ENCODE measurements at regions not wholly inside any gene's neighbourhood (a gene's known extent, or its start where the extent isn't known, plus 50 kb on each side); places are given as distances from the start of the nearest gene placed in this dataset.
"Not testable (repeated sequence)": the region's sequence is repeated elsewhere in the genome, so short reads cannot be mapped to it uniquely, and the experiment has no call there.

DNA sequence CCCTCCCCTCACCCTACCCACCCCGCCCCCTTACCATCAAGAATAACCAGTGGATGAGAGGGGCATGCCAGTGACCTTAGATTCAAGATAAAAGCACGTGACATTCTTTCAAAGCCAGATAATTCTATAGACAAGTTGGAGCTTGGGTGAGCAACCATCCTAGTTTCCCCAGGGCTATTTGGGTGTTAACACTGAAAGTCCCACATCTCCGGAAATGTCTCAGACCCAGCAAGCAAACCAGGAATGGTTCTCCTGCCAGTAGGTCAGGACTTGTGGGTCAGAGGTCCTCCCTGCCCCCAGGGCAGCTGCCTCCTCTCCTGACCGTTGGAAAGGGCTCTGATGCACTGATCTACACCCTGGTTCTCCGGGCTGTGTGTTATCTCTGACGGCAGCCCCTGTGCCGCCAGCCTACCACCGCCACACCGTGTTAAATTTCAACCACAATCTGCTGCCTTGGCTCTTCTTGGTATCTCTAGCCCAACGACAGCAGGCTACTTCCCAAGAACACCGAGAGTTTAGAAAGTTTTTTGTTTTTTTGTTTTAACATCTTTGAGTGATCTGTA, 287.0 kb downstream of the BCL2L11 start:
- not testable (repeated sequence) for DNase-seq

DNA sequence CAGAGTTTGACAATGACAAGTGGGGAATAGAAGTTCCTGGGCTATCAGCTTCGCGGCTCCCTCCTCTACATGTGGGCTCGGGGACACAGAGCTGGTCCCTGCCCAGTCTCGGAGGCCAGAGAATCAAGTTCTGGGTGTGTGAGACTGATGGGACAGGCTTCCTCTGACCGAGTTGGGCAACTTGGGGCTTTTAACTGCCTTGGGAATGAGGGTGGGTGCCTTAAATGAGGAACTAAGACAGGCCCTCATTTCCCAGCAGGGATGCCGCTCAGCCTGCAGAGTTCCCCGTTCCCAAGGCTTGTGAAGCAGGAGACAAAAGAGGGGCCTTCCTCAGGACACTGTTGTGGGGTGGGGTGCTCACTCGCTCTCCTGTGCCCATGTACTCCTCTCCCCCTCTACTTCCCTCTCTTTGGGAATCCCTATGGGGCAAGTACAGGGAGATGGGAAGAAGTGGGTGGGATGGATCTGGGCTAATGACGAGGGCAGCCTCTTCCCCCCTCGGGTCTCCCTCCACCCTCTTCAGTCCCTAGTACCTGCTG, 290.2 kb downstream of the BCL2L11 start:
- DNase-seq: not testable (repeated sequence)

DNA sequence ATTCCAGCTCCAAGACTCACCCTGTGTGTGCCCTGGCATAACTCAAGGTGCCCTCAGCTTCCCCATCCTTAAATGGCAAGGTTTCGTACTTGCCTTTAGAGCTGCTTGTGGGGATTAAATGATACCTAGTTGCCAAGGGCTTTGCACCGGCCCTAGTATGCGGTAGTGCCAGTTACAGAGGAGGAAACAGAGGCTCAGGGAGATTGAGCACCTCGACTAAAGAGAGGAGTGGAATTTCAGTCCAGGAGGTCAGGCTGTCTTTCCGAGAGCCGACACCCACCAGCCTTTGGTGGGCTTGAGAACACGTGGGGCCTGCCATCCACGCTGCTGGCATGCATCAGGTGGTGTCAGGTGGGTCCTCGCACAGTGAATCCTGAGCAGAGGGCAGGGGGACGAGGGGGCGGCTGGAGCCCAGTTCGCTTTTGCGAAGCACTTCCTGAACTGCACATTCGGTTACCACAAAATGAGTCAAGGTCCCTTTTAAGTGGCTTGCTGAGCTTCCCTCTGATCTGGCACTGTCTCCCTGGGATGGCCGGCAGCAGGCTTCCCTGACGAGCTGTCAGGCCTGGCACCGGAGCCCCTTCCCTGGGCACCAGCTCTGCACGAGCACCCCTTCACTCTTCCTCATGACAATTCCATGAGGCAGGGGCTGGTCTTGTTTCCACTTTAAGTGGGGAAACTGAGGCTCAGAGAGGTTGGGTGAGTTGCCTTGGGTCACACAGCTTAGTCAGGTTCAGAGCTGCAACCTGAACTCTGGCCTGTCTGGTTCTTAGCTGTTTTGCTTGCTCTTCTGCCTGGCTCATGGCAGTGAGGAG, 291.4 kb downstream of the BCL2L11 start:
- not testable (repeated sequence) for DNase-seq

DNA sequence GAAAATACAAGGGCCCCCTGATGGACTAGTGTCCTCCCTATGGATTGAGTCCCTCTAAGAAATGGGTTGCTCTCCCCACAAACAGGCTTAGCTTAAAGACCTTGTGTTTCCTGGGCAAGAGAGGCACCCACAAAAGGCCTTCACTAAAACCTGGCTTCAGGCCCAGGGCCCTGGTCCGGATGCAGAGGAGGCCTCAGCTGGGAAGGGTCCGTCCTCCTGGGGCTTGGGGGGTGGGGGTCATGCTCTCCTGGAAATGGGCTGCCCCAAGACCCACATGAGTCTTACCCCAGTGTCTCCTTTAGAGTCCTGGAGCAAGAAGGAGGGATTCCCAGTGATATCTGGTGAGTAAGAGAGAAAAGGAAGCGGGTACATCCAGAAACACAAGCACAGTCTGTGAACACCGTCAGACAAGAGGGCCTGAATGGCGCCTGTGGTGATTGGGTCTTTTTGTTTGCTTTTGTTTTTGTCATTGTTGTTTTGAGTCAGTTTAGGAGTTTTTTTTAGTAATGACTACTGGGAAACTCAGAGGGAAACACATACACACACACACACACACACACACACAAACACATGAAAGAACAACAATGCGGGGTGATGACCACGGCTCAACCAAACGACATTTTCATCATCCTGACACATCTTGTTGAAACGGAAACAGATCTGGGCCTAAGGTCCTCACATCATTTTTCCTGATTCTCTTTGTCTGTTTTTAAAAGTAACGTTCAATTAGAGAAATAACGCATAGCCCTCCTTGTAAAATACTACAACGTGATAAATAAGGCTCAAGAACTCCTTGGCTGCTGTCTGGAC, 292.3 kb downstream of the BCL2L11 start:
- not testable (repeated sequence) for DNase-seq

DNA sequence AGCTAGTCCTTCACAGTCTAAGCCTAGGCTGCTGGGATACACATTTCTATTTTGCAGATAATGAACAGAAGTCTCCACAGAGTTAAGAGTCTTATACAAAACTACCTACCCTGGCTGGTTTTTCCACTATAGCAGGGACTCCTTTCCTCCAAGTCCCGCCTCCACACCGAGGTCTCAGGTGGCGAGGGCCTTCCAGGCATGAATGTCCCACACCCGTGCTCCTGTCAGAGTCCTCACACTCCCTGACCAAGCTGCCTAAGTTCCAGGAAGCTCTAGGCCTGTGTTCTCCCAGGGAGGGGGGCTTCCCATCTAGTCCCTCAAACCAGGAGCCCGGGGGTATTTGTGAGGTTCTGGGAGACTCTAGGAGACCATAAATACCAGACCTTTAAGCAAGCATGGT, 293.2 kb downstream of the BCL2L11 start:
- not testable (repeated sequence) for DNase-seq

DNA sequence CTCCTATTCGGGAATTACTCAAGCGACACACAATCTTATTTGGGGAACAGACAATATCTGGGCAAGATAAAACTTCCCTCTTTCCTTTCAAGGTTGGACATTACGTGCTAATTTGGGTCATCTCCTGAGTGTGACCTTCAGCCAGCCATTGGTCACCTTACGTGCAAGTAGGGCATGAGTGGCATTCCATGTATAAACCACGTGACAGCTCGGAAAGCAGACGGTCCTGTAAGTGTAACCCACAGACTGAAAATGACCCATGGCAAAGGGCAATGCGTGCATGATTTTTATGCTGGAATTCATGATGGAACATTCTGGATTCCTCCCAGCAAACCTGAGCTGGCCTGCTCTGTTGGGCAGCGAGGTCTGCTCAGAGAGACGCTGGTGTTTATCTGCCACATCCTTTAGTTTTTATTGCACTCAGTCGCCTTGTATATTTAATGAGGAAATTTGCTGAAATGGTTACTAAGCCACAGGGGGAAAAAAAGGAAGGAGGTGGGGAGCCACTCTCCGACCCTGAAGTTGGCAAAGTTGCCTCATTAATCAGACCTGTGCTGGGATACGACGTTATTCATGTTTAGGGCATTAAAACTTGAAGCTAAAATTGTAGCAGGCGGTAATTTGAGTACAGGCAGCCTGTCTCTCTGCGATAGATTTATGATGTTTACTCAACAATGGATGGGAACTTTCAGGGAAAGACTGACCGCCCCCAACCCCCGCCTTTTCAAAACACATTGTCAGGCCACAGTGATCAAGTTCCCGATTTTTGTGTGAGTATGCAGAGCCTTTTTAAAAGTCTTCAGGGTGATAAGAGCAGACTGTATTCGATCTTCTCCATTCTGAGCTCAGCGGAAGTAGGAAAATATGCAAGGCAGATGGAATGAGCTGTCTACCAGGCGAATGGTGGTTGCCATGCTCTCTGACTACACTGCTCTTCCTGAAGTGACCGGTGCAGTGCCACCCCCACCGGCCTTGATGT, 295.3 kb downstream of the BCL2L11 start:
- not testable (repeated sequence) for DNase-seq

DNA sequence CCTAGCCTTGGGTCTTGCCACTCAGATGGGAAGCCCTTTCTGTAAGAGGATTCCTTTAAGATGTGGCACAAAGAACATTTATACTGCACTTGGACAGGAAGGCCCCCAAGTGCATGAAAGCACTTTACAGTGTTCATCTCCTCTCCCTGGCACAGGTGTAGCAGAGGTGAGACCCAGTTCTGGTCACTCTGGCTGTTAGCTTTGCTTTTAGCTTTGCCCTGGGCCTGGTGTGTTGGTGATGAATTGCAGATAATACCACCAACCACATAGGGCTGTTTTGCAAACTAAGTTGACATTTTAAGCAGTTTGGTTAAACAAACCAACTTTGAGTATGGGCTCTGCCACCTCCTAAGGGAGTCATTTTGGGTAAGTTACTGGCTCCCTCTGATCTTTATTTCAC, 296.3 kb downstream of the BCL2L11 start:
- not testable (repeated sequence) for DNase-seq

DNA sequence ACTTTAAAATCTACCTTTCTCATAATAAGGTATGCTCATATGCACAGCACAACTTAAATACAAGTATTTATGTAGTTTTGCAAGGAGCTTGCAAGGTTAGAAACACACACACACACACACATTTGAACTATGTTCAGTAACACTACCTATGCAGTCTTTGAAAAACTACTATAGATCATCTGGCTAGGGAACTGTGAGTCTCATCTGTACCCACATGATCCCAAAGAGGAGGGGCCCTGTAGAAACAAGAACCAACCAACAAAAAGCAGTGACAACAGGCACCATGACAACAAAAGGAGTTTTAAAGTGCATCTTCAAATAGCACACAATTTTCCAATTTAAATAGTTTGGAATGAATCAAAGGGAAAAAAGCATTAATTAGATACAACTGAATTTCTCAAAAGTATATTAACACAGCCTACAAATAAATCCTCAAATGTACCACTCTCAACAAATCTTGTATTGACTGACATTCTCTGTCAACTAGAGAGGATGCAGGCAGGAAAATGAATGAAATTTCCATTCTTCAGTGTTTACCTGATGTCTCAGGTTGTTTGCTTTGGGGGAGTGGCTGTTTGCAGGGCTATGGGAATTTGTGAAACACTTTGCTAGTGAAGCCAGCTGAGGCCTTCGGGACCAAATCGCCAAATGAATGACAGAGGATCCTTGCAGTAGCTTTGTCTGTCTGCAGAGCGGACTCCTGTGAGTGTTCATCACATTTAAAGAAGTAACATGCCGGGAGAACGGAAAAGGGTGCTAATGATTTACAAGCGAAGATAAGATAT, 297.6 kb downstream of the BCL2L11 start:
- not testable (repeated sequence) for DNase-seq

DNA sequence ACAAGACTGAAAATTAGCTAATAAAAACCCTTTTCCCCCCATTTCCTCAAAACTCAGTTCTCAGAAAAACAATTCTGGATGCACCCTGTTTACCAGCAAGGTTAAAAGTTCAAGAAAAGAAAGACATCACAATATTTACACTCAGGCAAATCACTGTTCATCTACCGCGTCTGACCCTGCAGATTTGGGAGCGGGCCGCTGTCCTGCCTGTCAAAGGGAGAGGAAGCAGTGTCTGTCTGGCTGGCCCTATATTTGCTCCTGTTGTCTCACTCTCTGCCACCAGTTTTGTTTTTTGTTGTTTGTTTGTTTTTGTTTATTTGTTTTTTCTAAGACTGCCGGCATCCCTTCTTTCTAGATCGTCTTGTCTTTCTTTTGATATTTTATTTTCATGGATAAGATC, 299.4 kb downstream of the BCL2L11 start:
- not testable (repeated sequence) for DNase-seq

DNA sequence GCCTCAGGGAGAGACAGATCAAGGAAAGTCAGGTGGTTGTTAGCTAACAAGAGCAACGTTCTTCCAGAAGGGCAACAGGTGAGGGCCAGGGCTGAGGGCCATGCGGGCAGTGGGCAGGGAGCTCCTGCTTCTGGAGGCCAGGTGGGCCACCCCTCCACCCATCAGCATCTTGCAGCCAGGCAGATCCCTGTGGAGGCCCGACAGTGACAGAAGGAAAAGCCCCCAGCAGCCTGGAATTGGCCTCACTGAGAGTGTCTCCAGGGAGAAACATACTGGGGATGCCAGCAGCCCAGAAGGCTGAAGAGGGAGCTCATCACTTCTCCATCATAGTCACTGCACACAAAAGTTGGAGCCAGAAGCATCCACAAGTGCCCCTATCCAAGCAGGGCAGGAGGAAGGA, 300.1 kb downstream of the BCL2L11 start:
- DNase-seq: not testable (repeated sequence)

DNA sequence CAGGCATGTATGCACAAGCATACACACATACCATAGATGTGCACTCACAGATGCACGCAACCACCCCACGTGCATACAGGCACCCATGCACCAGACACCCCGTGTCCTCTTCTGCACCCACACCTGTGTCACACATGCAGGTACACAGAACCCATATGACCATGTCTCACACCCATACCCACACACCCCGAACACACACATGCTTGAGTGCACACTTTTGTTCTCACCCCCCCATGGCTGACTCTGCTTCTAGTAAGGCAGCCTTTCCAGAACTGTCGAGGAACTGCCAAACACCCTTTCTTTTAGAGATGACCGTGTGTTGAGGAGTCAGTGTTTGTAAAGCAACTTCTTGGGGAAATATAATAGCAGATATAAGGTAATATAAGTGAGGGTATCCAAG, 301.2 kb downstream of the BCL2L11 start:
- not testable (repeated sequence) for DNase-seq

DNA sequence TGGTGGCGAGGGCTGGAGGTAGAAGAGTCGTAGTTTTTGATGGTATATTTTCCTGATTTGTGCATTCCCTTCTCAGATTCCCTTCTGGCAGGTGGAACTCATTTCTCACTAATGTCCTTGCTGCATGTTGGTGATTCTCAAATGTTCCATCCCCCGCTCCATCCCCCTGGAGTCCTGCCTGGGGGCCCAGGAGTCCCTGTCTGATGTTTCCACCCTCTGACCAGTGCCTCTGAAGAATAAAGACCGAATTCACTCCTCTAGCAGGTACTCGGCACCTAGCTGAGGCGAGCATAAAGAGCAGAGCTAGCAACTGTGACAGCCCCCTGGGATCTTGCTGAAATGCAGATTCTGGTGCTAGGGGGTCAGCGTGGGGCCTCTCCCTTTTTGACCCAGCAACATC, 301.8 kb downstream of the BCL2L11 start:
- not testable (repeated sequence) for DNase-seq

DNA sequence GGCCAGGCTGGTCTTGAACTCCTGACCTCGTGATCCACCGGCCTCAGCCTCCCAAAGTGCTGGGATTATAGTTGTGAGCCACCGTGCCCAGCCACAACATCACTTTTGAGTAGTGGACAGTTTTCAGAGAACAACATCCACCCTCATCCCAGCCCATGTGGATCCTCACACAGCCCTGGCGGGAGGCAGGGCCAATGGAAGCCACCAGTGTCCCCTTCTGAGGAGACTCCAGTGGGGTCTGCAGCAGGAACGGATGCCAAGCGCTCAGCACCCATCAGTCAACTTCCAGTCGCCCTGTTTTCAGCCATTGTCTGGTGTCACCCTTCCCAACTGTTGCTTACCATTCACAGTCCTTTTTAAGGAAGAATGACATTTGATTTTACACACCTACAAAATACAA, 302.5 kb downstream of the BCL2L11 start:
- not testable (repeated sequence) for DNase-seq

DNA sequence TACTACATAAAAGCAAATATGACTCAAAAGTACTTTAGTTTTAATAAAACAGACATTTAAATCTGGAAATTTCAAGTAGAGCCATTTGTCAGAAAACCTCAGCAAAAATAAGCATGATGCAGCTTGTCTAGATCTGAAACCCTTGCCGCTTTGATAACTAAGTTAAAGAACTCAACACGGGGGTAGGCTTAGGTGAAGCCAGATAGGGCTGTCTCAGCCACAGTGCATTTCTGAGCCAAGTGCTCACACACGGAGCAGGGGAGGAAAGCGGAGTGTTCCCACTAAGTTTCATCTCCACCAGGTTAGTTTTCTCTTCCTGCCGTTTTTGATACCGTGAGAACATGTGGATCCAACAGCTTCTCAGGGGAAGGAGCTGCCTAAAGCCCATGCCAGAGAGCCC, 303.5 kb downstream of the BCL2L11 start:
- DNase-seq: not testable (repeated sequence)

DNA sequence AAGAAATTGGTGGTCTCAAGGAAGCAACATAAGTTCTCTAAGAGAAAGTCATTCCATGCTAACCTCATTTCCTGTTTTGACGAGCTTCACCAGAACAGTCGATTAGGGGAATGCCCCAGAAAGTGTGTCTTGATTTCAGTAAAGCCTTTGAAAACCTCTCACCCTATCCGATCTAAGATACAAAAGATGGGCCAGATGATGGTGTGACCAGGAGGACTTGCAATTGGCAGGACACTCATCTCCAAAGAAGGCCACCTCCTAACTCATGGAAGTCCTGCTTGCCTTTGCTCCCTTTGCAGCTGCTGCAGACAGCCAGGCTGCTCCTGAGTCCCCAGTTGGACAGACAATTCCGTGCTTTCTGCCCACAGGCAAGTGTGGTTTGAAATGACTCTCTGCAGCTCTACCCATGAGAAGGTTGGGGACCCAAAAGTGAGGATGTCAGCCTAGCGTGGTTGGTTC, 304.2 kb downstream of the BCL2L11 start:
- not testable (repeated sequence) for DNase-seq

DNA sequence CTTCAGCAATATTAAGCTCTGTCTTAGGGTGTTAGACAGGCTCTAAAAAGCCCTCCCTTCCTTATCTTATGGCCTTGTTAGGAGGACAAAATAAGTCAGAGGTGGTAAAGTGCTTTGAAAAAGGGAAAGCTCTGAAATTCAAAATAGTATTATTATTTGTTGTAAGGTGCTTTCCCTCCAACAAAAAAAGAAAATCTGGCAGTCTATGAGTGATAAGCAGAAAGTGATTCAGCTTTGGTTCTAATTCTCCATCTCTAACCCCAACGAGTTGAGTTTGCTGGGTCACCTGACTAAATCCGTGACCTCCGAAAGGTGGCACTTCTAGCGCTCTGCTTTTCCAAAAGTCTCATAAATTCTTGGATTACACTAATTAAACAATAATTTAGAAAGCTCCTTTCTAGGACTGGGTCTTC, 305.1 kb downstream of the BCL2L11 start:
- not testable (repeated sequence) for DNase-seq

DNA sequence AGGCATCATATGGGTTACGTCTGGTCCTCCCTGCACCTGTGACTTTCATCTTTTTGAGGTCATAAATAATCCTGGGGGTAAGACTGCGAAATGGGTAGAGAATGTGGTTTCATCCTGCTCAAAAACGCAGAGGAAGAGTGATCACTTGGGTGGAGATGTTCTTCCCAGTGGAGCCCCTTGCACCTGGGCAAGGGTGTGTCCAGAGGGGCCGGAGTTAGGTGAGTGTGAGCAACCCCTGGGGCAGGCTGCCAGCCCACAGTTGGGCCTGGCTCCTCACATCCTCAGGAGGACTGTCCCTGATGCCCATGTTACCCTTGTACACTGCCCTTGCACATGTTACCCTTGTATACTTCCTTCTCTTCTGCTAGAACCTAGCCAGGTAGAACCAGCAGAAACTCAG, 306.6 kb downstream of the BCL2L11 start:
- DNase-seq: not testable (repeated sequence)

DNA sequence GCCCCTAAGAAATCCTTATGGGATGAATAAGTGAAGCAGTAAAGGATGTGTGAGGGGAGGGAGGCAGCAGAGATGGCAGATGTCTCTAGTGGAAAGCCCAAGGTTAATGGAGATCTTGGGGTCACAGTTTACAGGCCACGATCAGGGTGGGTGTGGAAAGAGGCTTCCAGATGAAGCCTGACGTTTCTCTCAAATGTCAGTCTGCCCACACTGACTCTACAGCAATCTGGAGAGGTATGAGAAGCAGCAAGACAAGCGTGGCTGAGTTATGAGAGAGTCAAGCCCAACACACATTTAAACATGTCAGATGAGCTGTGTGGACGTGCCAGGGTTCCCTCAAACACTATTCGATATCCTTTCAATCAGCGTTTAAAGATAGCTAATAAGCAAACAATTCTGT, 308.2 kb downstream of the BCL2L11 start:
- DNase-seq: not testable (repeated sequence)

DNA sequence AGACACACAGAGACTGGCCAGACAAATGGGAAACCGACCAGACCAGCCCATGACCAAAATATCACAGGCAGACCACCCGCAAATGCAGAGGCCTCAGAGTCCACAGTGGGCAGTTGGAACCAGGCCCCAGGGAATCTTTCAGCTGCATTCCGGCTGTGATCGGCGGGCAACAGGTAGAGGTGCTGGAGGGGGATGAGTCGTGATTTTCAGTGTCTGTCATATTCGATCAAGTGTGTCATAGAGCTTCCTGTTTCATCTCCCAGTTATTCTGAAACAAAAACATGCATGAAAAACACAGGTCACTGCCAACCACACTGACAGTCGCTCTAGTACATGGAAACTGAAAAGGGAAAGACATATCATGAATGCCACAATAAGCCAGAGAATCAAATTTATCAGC, 308.6 kb downstream of the BCL2L11 start:
- not testable (repeated sequence) for DNase-seq

DNA sequence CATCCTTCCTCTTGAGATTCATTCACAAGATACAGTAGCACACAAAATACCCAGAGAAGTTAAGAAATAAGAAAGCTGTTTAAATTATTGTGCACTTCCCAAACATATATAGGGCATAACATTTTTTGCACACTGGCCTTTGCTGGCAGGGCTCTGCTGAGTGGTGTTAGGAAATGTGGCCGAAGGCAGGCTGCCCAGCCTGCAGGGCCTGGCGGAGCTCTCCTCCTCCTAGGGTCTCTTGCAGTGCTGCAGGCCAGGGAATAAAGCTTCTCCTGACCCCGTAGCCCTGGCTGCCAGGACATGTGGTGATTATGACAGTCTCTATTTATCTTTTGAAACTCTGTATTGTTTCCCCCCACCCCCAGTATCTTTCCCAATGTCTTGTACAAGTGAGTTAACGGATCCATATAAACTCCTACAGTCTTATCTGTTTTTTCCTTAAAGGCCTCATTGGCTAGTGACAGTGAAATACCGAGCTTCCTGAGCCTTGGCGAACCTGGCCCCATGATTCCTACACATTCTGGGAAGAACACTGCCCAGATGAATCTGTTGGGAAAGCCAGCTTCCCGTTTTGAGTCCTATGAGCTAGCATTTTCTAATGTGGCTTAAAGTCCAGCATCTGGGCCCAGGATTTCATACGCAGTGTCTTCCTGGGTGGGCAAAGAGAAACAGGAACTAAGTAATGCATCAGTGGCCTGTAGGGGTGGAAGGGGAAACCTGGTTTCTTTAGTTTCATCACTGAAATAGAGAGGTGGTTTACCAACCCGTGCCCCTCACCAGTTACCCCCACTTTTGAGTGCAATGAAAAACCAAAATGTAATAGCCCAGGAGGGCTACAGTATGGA, 310.3 kb downstream of the BCL2L11 start:
- not testable (repeated sequence) for DNase-seq

All from NCI-H446 treated with DMSO at 0.1 percent for 48 hours (cell line).